SK-N-SH (cell line): ENCODE measurements at regions not wholly inside any gene's neighbourhood (a gene's known extent, or its start where the extent isn't known, plus 50 kb on each side); places are given as distances from the start of the nearest gene placed in this dataset.

Experiments
- CTCF ChIA-PET: fragments of 300-600, 350-600 bp; formaldehyde crosslinking; extraction: SDS; loops from one replicate; lab custom pipeline; 2021; lab: Yijun Ruan, JAX
- POLR2A ChIA-PET: fragments of 350-600 bp; sonication (Branson Sonifier 250); formaldehyde crosslinking; extraction: SDS; loops from one replicate; lab custom pipeline; 2020; ENCODE audit warnings: antibody characterized with exemption, inconsistent platforms; lab: Yijun Ruan, JAX
- DNase-seq: peaks from one replicate; pipeline ENCODE4 v3.0.0; 2012
- H2AFZ ChIP-seq: fragments of 200-600 bp; sonication (generic); 2 replicates; pipeline ENCODE4 v1.8.1; 2016; ENCODE audit warnings: antibody characterized with exemption, mild to moderate bottlenecking, low read depth
- H3F3A ChIP-seq: fragments of 200-600 bp; sonication (generic); replicated peaks from 2 replicates; pipeline ENCODE3; 2016; ENCODE audit warnings: antibody characterized with exemption, mild to moderate bottlenecking; ENCODE audit not compliant: insufficient read depth
- H3K27ac ChIP-seq, 2 experiments: fragments of 200-500 bp in 1 of 2; fragments of 200-600 bp in 1 of 2; sonication (Bioruptor generic) in 1 of 2; sonication (generic), shearing (Covaris generic) in 1 of 2; 2 replicates each; pipeline versions ENCODE4 v1.5.1 to v1.6.1; 2014 to 2016; ENCODE audit warnings: low read depth in 2 of 2, inconsistent platforms in 1 of 2, low read length in 1 of 2, mild to moderate bottlenecking in 1 of 2, mixed read lengths in 1 of 2
- H3K27me3 ChIP-seq: fragments of 200-600 bp; sonication (generic), shearing (Covaris generic); 2 replicates; pipeline ENCODE4 v1.6.1; 2016; ENCODE audit warnings: mixed run types; ENCODE audit not compliant: insufficient read depth
- H3K36me3 ChIP-seq, 2 experiments: fragments of 200-500 bp in 1 of 2; fragments of 200-600 bp in 1 of 2; sonication (Bioruptor generic) in 1 of 2; sonication (generic) in 1 of 2; replicated peaks in 1 of 2; 2 replicates each; pipeline versions ENCODE3 to v1.5.1; 2014 to 2016; ENCODE audit warnings: low read length in 1 of 2, mild to moderate bottlenecking in 1 of 2; ENCODE audit not compliant: insufficient read depth in 2 of 2, control insufficient read depth in 1 of 2
- H3K4me1 ChIP-seq, 2 experiments: fragments of 200-500 bp in 1 of 2; fragments of 200-600 bp in 1 of 2; sonication (Bioruptor generic) in 1 of 2; sonication (generic), shearing (Covaris generic) in 1 of 2; 2 replicates each; pipeline versions ENCODE4 v1.5.1 to v1.6.1; 2014 to 2016; ENCODE audit warnings: low read depth in 1 of 2, low read length in 1 of 2, mixed run types in 1 of 2; ENCODE audit not compliant: insufficient read depth in 2 of 2, control insufficient read depth in 1 of 2
- H3K4me2 ChIP-seq: fragments of 200-600 bp; sonication (generic), shearing (Covaris generic); 2 replicates; pipeline ENCODE4 v1.6.1; 2017; ENCODE audit warnings: mixed run types
- H3K4me3 ChIP-seq, 2 experiments: fragments of 200-500 bp in 1 of 2; fragments of 200-600 bp in 1 of 2; sonication (Bioruptor generic) in 1 of 2; sonication (generic), shearing (Covaris generic) in 1 of 2; 2 replicates each; pipeline versions ENCODE4 v1.5.1 to v1.8.1; 2014 to 2016; ENCODE audit warnings: low read depth in 2 of 2, inconsistent platforms in 1 of 2, low read length in 1 of 2, mild to moderate bottlenecking in 1 of 2, mixed read lengths in 1 of 2, moderate library complexity in 1 of 2
- H3K79me2 ChIP-seq: fragments of 200-600 bp; sonication (generic); 2 replicates; pipeline ENCODE4 v1.8.1; 2017; ENCODE audit warnings: mild to moderate bottlenecking; ENCODE audit not compliant: insufficient read depth
- H3K9ac ChIP-seq: fragments of 200-600 bp; sonication (generic); 2 replicates; pipeline ENCODE4 v1.6.1; 2017; ENCODE audit warnings: mixed run types
- H3K9me2 ChIP-seq: fragments of 200-600 bp; sonication (generic); 2 replicates; pipeline ENCODE4 v1.6.1; 2017; ENCODE audit warnings: mixed run types
- H3K9me3 ChIP-seq: fragments of 200-600 bp; sonication (generic); 2 replicates; pipeline ENCODE4 v1.6.1; 2017; ENCODE audit warnings: mixed run types, mild to moderate bottlenecking, moderate library complexity
- H4K20me1 ChIP-seq: fragments of 200-600 bp; sonication (generic); 2 replicates; pipeline ENCODE4 v1.6.1; 2017; ENCODE audit warnings: mild to moderate bottlenecking, mixed run types; ENCODE audit not compliant: insufficient read depth
- CHD2 ChIP-seq: fragments of 150-350 bp; IDR thresholded peaks from 2 replicates; pipeline ENCODE4 v1.6.1; 2018; ENCODE audit warnings: low read length; ENCODE audit not compliant: partially characterized antibody
- CTCF ChIP-seq: fragments of 200-600 bp; sonication (generic); IDR thresholded peaks from 2 replicates; pipeline ENCODE4 v1.6.1; 2017; ENCODE audit warnings: antibody characterized with exemption, mild to moderate bottlenecking, moderate library complexity
- FOSL2 ChIP-seq: IDR thresholded peaks from 2 replicates; pipeline ENCODE4 v1.4.0; 2012; ENCODE audit warnings: low read depth, mild to moderate bottlenecking, moderate library complexity, borderline replicate concordance
- FOXM1 ChIP-seq: IDR thresholded peaks from 2 replicates; pipeline ENCODE4 v1.4.0; 2012; ENCODE audit warnings: low read depth, mild to moderate bottlenecking
- MAX ChIP-seq: IDR thresholded peaks from 2 replicates; pipeline ENCODE4 v1.4.0; 2012; ENCODE audit warnings: low read depth
- NFIC ChIP-seq: IDR thresholded peaks from 2 replicates; pipeline ENCODE4 v1.4.0; 2012; ENCODE audit warnings: borderline replicate concordance
- RAD21 ChIP-seq: IDR thresholded peaks from 2 replicates; pipeline ENCODE4 v1.6.1; 2012; ENCODE audit warnings: mild to moderate bottlenecking, low read length
- RCOR1 ChIP-seq: fragments of 150-350 bp; IDR thresholded peaks from 2 replicates; pipeline ENCODE4 v1.6.1; 2017; ENCODE audit warnings: antibody characterized with exemption, low read length
- RXRA ChIP-seq: IDR thresholded peaks from 2 replicates; pipeline ENCODE4 v1.4.0; 2012; ENCODE audit warnings: low read depth, mild to moderate bottlenecking, borderline replicate concordance
- TCF12 ChIP-seq: IDR thresholded peaks from 2 replicates; pipeline ENCODE4 v1.4.0; 2012
- TEAD4 ChIP-seq: IDR thresholded peaks from 2 replicates; pipeline ENCODE4 v1.4.0; 2012; ENCODE audit warnings: mild to moderate bottlenecking, borderline replicate concordance; ENCODE audit not compliant: insufficient read depth
- USF1 ChIP-seq: IDR thresholded peaks from 2 replicates; pipeline ENCODE4 v1.4.0; 2012; ENCODE audit warnings: low read depth, borderline replicate concordance
- ZBTB33 ChIP-seq: IDR thresholded peaks from 2 replicates; pipeline ENCODE4 v1.4.0; 2012; ENCODE audit warnings: low read depth, borderline replicate concordance
- WGBS: methylation state at CpG from one replicate; pipeline ENCODE4 v1.1.6; 2017; ENCODE audit warnings: low lambda C conversion rate; 5-methylcytosine and 5-hydroxymethylcytosine counted together

GRCh38 chr13:33373624-33374023 is 88.1 kb upstream of the STARD13 start (continued):
- no peak for TF ChIP-seq TEAD4
- TF ChIP-seq, all 33 proteins: peak for 0

- 43% methylated on average over 1 of the region's 1 CpG for whole genome bisulfite sequencing
- peaks cover 0 to 3% of the 10 kb centered on the region in 2 experiments; a peak in 2 of 4 replicates for H3K4me1 ChIP-seq
- no peak overlapping the region for H3K4me2 ChIP-seq
- no peaks in the 10 kb centered on the region for H3K9me2 ChIP-seq
- TF ChIP-seq CHD2 (no peak), USF1 (no peak), RCOR1 (no peak), ZBTB33 (no peak), RXRA (no peak), FOSL2 (no peak), RAD21 (no peak), MAX (no peak), CTCF (no peak), TEAD4 (no peak), FOXM1 (no peak), TCF12 (no peak), NFIC (no peak)
- H4K20me1 ChIP-seq: no peaks in the 10 kb centered on the region
- no peak for DNase-seq
- no peaks in the 10 kb centered on the region for H3K36me3 ChIP-seq
- POLR2A ChIA-PET: no interaction called here
- no peak overlapping the region for H3K4me3 ChIP-seq
- H3K9ac ChIP-seq: no peak overlapping the region
- CTCF ChIA-PET: no interaction called here
- no peaks in the 10 kb centered on the region for H3K79me2 ChIP-seq
- H3K27me3 ChIP-seq: no peaks in the 10 kb centered on the region
- no peaks in the 10 kb centered on the region for H3K9me3 ChIP-seq
- H3K27ac ChIP-seq: no peak overlapping the region
- H2AFZ ChIP-seq: no peak overlapping the region
- no peaks in the 10 kb centered on the region for H3F3A ChIP-seq
Observed at GRCh38 chr13:33375421-33375820, 89.9 kb upstream of the STARD13 start.
